ENCODE measurements at regions not wholly inside any gene's neighbourhood (a gene's known extent, or its start where the extent isn't known, plus 50 kb on each side); places are given as distances from the start of the nearest gene placed in this dataset.

DNA sequence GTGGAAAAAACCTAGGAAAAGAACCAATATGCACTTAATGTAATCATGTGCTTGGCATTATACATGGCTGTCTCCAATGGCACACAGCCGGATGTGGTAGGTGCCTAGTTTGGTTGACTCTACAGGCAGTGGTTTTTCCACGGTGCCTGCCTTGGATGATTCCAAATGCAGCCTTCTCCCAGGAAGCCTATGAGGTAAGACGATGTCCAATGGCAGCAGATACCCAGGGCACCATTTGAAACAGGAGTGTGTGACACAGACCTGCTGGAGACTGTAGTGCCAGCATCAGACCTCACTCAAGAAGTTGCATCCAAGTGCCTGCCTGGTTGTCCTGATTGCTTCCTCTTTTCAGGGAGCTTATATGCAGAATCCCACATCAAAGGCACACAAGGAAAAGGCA lies 88.0 kb upstream of the VASH1 start (continued):
- TF ChIP-seq, protein P1, sequence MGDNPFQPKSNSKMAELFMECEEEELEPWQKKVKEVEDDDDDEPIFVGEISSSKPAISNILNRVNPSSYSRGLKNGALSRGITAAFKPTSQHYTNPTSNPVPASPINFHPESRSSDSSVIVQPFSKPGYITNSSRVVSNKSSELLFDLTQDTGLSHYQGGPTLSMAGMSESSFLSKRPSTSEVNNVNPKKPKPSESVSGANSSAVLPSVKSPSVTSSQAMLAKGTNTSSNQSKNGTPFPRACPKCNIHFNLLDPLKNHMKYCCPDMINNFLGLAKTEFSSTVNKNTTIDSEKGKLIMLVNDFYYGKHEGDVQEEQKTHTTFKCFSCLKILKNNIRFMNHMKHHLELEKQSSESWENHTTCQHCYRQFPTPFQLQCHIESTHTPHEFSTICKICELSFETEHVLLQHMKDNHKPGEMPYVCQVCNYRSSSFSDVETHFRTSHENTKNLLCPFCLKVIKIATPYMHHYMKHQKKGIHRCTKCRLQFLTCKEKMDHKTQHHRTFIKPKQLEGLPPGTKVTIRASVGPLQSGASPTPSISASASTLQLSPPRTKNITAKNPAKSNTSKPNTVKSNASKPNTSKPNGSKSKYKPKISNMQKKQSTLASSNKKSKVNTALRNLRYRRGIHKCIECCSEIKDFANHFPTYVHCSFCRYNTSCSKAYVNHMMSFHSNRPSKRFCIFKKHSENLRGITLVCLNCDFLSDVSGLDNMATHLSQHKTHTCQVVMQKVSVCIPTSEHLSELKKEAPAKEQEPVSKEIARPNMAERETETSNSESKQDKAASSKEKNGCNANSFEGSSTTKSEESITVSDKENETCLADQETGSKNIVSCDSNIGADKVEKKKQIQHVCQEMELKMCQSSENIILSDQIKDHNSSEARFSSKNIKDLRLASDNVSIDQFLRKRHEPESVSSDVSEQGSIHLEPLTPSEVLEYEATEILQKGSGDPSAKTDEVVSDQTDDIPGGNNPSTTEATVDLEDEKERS (tag by site-specific recombination; IDR thresholded peaks at IDR 0.05) = no peak

DNA sequence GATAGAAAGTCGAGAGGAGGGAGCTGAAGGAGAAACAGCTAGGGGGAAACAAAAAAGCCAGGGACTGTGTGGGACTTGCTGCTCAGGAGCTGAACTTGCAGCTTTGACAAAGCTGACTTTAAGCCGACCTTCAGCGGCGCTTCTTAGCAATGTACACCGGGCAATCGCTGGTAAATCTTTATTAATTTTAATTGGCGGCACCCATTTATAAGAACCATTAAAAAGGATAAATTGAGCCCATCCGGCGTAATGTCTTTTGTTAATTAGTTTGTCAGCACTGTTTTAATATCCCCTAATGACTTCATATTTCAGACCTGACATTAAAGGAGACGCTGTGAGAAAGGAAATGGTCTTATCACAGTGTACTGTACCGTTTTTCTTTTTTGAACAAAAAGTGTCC lies 86.2 kb upstream of the VASH1 start:
- CTCF ChIA-PET = interaction anchor here (0.7 kb wide), 3 partner anchors 14 to 46 kb away, joined by 3 to 4 read pairs (median 3); no protein-coding TSS in a partner anchor
- Histone ChIP-seq H3K4me3 (ENCODE audit: low read depth, low read length) (no peak overlapping the region), H3K27ac (ENCODE audit: extremely low read depth, low read depth, low read length) (no peak overlapping the region), H3K36me3 (ENCODE audit: control insufficient read depth in 2 of 2, insufficient read depth in 1 of 2, low read length in 2 of 2) (no peaks in the 10 kb centered on the region), H3K9me3 (ENCODE audit: control insufficient read depth, insufficient read depth, low read depth, low read length) (no peaks in the 10 kb centered on the region; the same call in 1 of the 2 replicates), H3K4me1 (ENCODE audit: control insufficient read depth, insufficient read depth, low read length) (no peaks in the 10 kb centered on the region)
- TF ChIP-seq ZBTB17 (tag by site-specific recombination; IDR thresholded peaks at IDR 0.05) = no peak
- no peak for TF ChIP-seq FEZF1 (tag by site-specific recombination; IDR thresholded peaks at IDR 0.05)
- no peak for TF ChIP-seq ZNF37A (tag by site-specific recombination; IDR thresholded peaks at IDR 0.05)
- TF ChIP-seq ZNF311 (tag by site-specific recombination; IDR thresholded peaks at IDR 0.05; ENCODE audit: borderline replicate concordance) = no peak
- no peak for TF ChIP-seq SP3 (tag by site-specific recombination; IDR thresholded peaks at IDR 0.05)
- TF ChIP-seq ZNF548 (tag by site-specific recombination; IDR thresholded peaks at IDR 0.05) = no peak
- TF ChIP-seq ZNF121 (tag by site-specific recombination; IDR thresholded peaks at IDR 0.05) = no peak
- no peak for TF ChIP-seq ZNF302 (tag by site-specific recombination; IDR thresholded peaks at IDR 0.05; ENCODE audit: low read depth)
- POLR2A ChIA-PET = no interaction called here

DNA sequence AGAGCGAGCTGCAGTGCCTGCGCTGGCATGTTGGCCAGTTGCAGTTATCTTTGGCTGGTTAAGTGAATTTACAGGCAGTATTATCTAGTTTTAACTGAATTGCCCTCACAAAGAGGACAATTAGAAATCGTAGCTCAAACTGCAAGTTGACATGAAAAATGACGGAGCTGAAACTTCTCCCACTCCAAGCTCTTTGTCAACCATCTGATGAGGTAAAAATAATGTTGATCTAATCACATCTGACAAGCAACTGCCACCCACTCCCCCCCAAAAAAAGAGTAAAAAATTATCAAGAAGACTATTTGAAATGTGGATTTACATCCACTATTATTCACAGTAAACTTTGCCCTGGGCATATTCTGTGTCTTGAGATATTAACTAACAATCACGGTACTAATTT lies 84.7 kb upstream of the VASH1 start:
- no peaks in the 10 kb centered on the region for H3K4me1 ChIP-seq (ENCODE audit: control insufficient read depth, insufficient read depth, low read length)
- ChIA-PET POLR2A (no interaction called here), CTCF (no interaction called here)
- no peak for TF ChIP-seq ZNF776 (tag by site-specific recombination; IDR thresholded peaks at IDR 0.05; ENCODE audit: borderline replicate concordance)
- TF ChIP-seq ZNF510 (tag by site-specific recombination; IDR thresholded peaks at IDR 0.05; ENCODE audit: insufficient replicate concordance) = no peak
- no peak for TF ChIP-seq ZNF501 (tag by site-specific recombination; IDR thresholded peaks at IDR 0.05)
- TF ChIP-seq ZNF394 (tag by site-specific recombination; IDR thresholded peaks at IDR 0.05; ENCODE audit: borderline replicate concordance) = no peak
- no peak for TF ChIP-seq ZNF837 (tag by site-specific recombination; IDR thresholded peaks at IDR 0.05)
- TF ChIP-seq, protein P2, sequence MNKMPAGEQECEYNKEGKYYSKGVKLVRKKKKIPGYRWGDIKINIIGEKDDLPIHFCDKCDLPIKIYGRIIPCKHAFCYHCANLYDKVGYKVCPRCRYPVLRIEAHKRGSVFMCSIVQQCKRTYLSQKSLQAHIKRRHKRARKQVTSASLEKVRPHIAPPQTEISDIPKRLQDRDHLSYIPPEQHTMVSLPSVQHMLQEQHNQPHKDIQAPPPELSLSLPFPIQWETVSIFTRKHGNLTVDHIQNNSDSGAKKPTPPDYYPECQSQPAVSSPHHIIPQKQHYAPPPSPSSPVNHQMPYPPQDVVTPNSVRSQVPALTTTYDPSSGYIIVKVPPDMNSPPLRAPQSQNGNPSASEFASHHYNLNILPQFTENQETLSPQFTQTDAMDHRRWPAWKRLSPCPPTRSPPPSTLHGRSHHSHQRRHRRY (tag by site-specific recombination; IDR thresholded peaks at IDR 0.05) = no peak
- TF ChIP-seq ZNF10 (tag by site-specific recombination; IDR thresholded peaks at IDR 0.05) = no peak
- TF ChIP-seq ZNF529 (tag by site-specific recombination; IDR thresholded peaks at IDR 0.05; ENCODE audit: insufficient replicate concordance) = no peak
- no peak for TF ChIP-seq YY2 (tag by site-specific recombination; IDR thresholded peaks at IDR 0.05)
- TF ChIP-seq, protein P3, sequence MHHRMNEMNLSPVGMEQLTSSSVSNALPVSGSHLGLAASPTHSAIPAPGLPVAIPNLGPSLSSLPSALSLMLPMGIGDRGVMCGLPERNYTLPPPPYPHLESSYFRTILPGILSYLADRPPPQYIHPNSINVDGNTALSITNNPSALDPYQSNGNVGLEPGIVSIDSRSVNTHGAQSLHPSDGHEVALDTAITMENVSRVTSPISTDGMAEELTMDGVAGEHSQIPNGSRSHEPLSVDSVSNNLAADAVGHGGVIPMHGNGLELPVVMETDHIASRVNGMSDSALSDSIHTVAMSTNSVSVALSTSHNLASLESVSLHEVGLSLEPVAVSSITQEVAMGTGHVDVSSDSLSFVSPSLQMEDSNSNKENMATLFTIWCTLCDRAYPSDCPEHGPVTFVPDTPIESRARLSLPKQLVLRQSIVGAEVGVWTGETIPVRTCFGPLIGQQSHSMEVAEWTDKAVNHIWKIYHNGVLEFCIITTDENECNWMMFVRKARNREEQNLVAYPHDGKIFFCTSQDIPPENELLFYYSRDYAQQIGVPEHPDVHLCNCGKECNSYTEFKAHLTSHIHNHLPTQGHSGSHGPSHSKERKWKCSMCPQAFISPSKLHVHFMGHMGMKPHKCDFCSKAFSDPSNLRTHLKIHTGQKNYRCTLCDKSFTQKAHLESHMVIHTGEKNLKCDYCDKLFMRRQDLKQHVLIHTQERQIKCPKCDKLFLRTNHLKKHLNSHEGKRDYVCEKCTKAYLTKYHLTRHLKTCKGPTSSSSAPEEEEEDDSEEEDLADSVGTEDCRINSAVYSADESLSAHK (tag by site-specific recombination; IDR thresholded peaks at IDR 0.05) = no peak
- TF ChIP-seq ZNF324 (tag by site-specific recombination; IDR thresholded peaks at IDR 0.05) = no peak
- no peak for TF ChIP-seq ZSCAN30 (tag by site-specific recombination; IDR thresholded peaks at IDR 0.05)
- TF ChIP-seq ZNF571 (tag by site-specific recombination; IDR thresholded peaks at IDR 0.05) = no peak
- no peak for TF ChIP-seq KLF16 (tag by site-specific recombination; IDR thresholded peaks at IDR 0.05)
- no peaks in the 10 kb centered on the region for H3K36me3 ChIP-seq (ENCODE audit: control insufficient read depth in 2 of 2, insufficient read depth in 1 of 2, low read length in 2 of 2)
- no peak overlapping the region for H3K4me3 ChIP-seq (ENCODE audit: low read depth, low read length)
- no peak overlapping the region for H3K27ac ChIP-seq (ENCODE audit: extremely low read depth, low read depth, low read length)
- H3K9me3 ChIP-seq (ENCODE audit: control insufficient read depth, insufficient read depth, low read depth, low read length) = no peaks in the 10 kb centered on the region; the same call in 1 of the 2 replicates
